HEK293 (cell line): ENCODE measurements at regions not wholly inside any gene's neighbourhood (a gene's known extent, or its start where the extent isn't known, plus 50 kb on each side); places are given as distances from the start of the nearest gene placed in this dataset.

Experiments
- CTCF ChIP-seq: fragments of 450-650 bp; formaldehyde crosslinking; IDR thresholded peaks from 2 replicates; pipeline ENCODE4 v1.5.1; 2016; ENCODE audit warnings: missing biosample characterization, missing genetic modification characterization
- KLF9 ChIP-seq: fragments of 450-650 bp; formaldehyde crosslinking; IDR thresholded peaks from 2 replicates; pipeline ENCODE4 v1.5.1; 2016; ENCODE audit warnings: missing biosample characterization, missing genetic modification characterization, low read depth
- ZNF133 ChIP-seq: fragments of 450-650 bp; formaldehyde crosslinking; IDR thresholded peaks from 2 replicates; pipeline ENCODE4 v1.5.1; 2016; ENCODE audit warnings: missing biosample characterization, missing genetic modification characterization
- ZNF138 ChIP-seq: fragments of 450-650 bp; formaldehyde crosslinking; IDR thresholded peaks from 2 replicates; pipeline ENCODE4 v1.5.1; 2016; ENCODE audit warnings: missing biosample characterization, missing genetic modification characterization, borderline replicate concordance
- ZNF157 ChIP-seq: fragments of 450-650 bp; formaldehyde crosslinking; IDR thresholded peaks from 2 replicates; pipeline ENCODE4 v1.5.1; 2016; ENCODE audit warnings: missing biosample characterization, missing genetic modification characterization
- ZNF830 ChIP-seq: fragments of 450-650 bp; IDR thresholded peaks from 2 replicates; pipeline ENCODE4 v1.5.0; 2018; ENCODE audit warnings: missing biosample characterization, missing genetic modification characterization, low read depth, mild to moderate bottlenecking, moderate library complexity
- TF ChIP-seq, protein P1 (sequence below): fragments of 450-650 bp; formaldehyde crosslinking; IDR thresholded peaks from 2 replicates; pipeline ENCODE4 v1.5.1; 2016; ENCODE audit warnings: missing biosample characterization, missing genetic modification characterization

GRCh38 chr3:67202053-67202452 is 203.9 kb downstream of the KBTBD8 start:
- TF ChIP-seq ZNF133 (tag by site-specific recombination) (no peak), ZNF157 (tag by site-specific recombination) (no peak), CTCF (tag by site-specific recombination) (no peak), KLF9 (no peak), ZNF830 (tag by site-specific recombination) (no peak), ZNF138 (tag by site-specific recombination) (no peak)
- TF ChIP-seq, protein P1, sequence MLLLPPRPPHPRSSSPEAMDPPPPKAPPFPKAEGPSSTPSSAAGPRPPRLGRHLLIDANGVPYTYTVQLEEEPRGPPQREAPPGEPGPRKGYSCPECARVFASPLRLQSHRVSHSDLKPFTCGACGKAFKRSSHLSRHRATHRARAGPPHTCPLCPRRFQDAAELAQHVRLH, result no peak
